B cell (primary cell): ENCODE measurements at regions not wholly inside any gene's neighbourhood (a gene's known extent, or its start where the extent isn't known, plus 50 kb on each side); places are given as distances from the start of the nearest gene placed in this dataset.
A peak's percentile ranks its signal among the peaks of the same experiment; 100 is the strongest.

ENCODE experiments used
- ATAC-seq: fragments of 200-7000 bp; cut with Tn5 transposase; one replicate; pipeline ENCODE4 v1.10.0; 2021; ENCODE audit warnings: low read depth, mild to moderate bottlenecking, moderate number of reproducible peaks, moderate library complexity
- CTCF ChIA-PET: fragments of 350-600 bp; sonication (Branson Sonifier 250); formaldehyde crosslinking; loops from one replicate; lab custom pipeline; 2021; ENCODE audit warnings: antibody characterized with exemption, inconsistent platforms; lab: Charles Lee
- POLR2A ChIA-PET: fragments of 350-600 bp; sonication (Branson Sonifier 250); formaldehyde crosslinking; loops from one replicate; lab custom pipeline; 2021; ENCODE audit warnings: antibody characterized with exemption; lab: Charles Lee
- DNase-seq: peaks from one replicate; pipeline ENCODE4 v3.0.0; 2013
- H2AFZ ChIP-seq: 2 replicates; pipeline ENCODE4 v1.6.1; 2012; ENCODE audit warnings: mild to moderate bottlenecking, low read depth, low read length; ENCODE audit not compliant: insufficient read depth, poor library complexity, severe bottlenecking
- H3K27ac ChIP-seq, 2 donors: 1 replicate in 1 of 2; 2 replicates in 1 of 2; pipeline ENCODE4 v1.5.1; 2012 to 2013; ENCODE audit warnings: low read length in 2 of 2, mild to moderate bottlenecking in 2 of 2, moderate library complexity in 1 of 2
- H3K27me3 ChIP-seq, 4 experiments: fragments of 200-600 bp in 1 of 4; sonication (generic) in 1 of 4; replicated peaks in 1 of 4; 1 replicate in 2 of 4; 2 replicates in 2 of 4; pipeline versions ENCODE4 v1.6.1 to v1.7.0; 2013 to 2016; ENCODE audit warnings: low read length in 3 of 4, mild to moderate bottlenecking in 2 of 4, mixed read lengths in 1 of 4, moderate library complexity in 1 of 4; ENCODE audit not compliant: insufficient read depth in 4 of 4, control insufficient read depth in 3 of 4; ENCODE audit errors: control extremely low read depth in 1 of 4
- H3K36me3 ChIP-seq, 2 experiments: replicated peaks in 1 of 2; 1 replicate in 1 of 2; 2 replicates in 1 of 2; pipeline versions ENCODE4 v1.6.1 to v1.7.1; 2013; ENCODE audit warnings: low read length in 1 of 2; ENCODE audit not compliant: insufficient read depth in 2 of 2, control insufficient read depth in 1 of 2; ENCODE audit errors: control extremely low read depth in 1 of 2, extremely low read depth in 1 of 2
- H3K4me1 ChIP-seq, 2 donors: fragments of 200-600 bp in 1 of 2; sonication (generic) in 1 of 2; 1 replicate in 1 of 2; 2 replicates in 1 of 2; pipeline versions ENCODE4 v1.5.1 to v1.6.1; 2013 to 2017; ENCODE audit warnings: low read length in 2 of 2; ENCODE audit not compliant: control insufficient read depth in 2 of 2, insufficient read depth in 2 of 2
- H3K4me2 ChIP-seq: replicated peaks from 2 replicates; pipeline ENCODE3; 2012; ENCODE audit warnings: mild to moderate bottlenecking, low read depth, low read length; ENCODE audit not compliant: poor library complexity, severe bottlenecking
- H3K4me3 ChIP-seq, 5 experiments: fragments of 200-600 bp in 1 of 5; sonication (generic) in 1 of 5; 1 replicate in 3 of 5; 2 replicates in 2 of 5; pipeline versions ENCODE4 v1.5.1 to v1.7.0; 2011 to 2016; ENCODE audit warnings: low read length in 4 of 5, mild to moderate bottlenecking in 4 of 5, low read depth in 2 of 5, control low read depth in 1 of 5, moderate library complexity in 1 of 5; ENCODE audit not compliant: insufficient read depth in 1 of 5; ENCODE audit errors: control extremely low read depth in 1 of 5, extremely low read depth in 1 of 5
- H3K79me2 ChIP-seq: fragments of 200-600 bp; sonication (generic); one replicate; pipeline ENCODE4 v1.6.0; 2016; ENCODE audit warnings: low read length; ENCODE audit not compliant: control insufficient read depth, insufficient read depth
- H3K9ac ChIP-seq: fragments of 200-600 bp; sonication (generic); 2 replicates; pipeline ENCODE4 v1.6.1; 2017; ENCODE audit warnings: mild to moderate bottlenecking, low read length, moderate library complexity
- H3K9me3 ChIP-seq, 3 donors: one replicate each; pipeline versions ENCODE4 v1.6.1 to v1.7.1; 2013; ENCODE audit warnings: low read length in 2 of 3; ENCODE audit not compliant: control insufficient read depth in 2 of 3, insufficient read depth in 1 of 3; ENCODE audit errors: control extremely low read depth in 1 of 3
- H4K20me1 ChIP-seq: 2 replicates; pipeline ENCODE4 v1.6.0; 2012; ENCODE audit warnings: mild to moderate bottlenecking, low read length; ENCODE audit not compliant: insufficient read depth, control insufficient read depth, poor library complexity, severe bottlenecking
- H3K27ac Mint-ChIP-seq: one replicate; pipeline ENCODE4 v1.8.0; 2021; ENCODE audit warnings: mixed read lengths
- H3K27me3 Mint-ChIP-seq: one replicate; pipeline ENCODE4 v1.8.0; 2021; ENCODE audit warnings: mixed read lengths
- H3K4me1 Mint-ChIP-seq: one replicate; pipeline ENCODE4 v1.8.0; 2021; ENCODE audit warnings: mixed read lengths
- H3K4me3 Mint-ChIP-seq: one replicate; pipeline ENCODE4 v1.8.0; 2021; ENCODE audit warnings: mixed read lengths
- H3K9me3 Mint-ChIP-seq: one replicate; pipeline ENCODE4 v1.8.0; 2022; ENCODE audit warnings: mixed read lengths; ENCODE audit not compliant: insufficient read depth
- EZH2 ChIP-seq: IDR thresholded peaks from 2 replicates; pipeline ENCODE4 v1.6.1; 2012; ENCODE audit warnings: borderline replicate concordance, low read depth, mild to moderate bottlenecking, moderate library complexity, low read length; ENCODE audit not compliant: insufficient read depth, poor library complexity, severe bottlenecking
- WGBS: methylation state at CpG from one replicate; pipeline ENCODE4 v1.1.5; 2013; ENCODE audit warnings: missing lambda C conversion rate; ENCODE audit not compliant: insufficient coverage; 5-methylcytosine and 5-hydroxymethylcytosine counted together
- intact Hi-C: fragments of 100-400 bp; cut with micrococcal nuclease; formaldehyde crosslinking; loops from one replicate; pipeline ENCODE4 v1.10.0; 2022
- TF ChIP-seq, protein P1 (sequence below): fragments of 200-600 bp; IDR thresholded peaks from one replicate; pipeline ENCODE4 v1.8.0; 2022; ENCODE audit warnings: antibody characterized with exemption, mild to moderate bottlenecking

DNA sequence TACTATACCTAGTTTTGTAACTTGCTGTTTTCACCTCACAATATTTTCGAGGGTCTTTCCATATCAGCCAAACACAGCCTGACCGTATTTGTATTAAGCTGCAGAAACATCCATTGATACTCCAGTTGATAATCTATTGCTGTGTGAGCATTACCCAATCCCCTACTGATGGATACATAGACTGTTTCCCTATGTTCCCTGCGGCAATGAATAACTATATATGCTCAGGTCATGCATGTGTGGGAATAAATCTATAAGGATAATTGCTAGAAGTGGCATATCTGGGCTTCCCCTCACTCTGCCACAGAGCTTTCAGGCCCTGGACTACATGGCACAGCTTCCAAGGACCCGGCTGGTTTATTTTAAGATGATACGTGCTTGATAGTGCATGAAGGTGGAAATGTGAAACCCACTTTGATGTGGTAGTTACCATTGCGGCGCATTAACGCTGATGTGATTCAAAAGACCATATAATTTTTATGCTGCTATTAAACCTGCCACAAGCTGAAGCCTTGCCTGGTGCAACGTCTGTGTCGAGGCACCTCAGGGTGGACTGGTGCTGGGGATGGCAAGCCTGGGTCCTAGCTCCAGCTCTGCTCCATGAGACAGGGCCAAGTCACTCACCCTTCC lies 81.4 kb upstream of the KCNK12 start:
- ChIA-PET CTCF (interaction anchor here (1.2 to 2.9 kb wide), 3 partner anchors 13 to 215 kb away, joined by 3 to 8 read pairs (median 4); no protein-coding TSS in a partner anchor), POLR2A (no interaction called here)
- WGBS, result 30% methylated on average over 6 of the region's 10 CpGs
- Histone ChIP-seq H3K4me1 (peaks cover 26 to 32% of the 10 kb centered on the region in 2 donors), H3K4me2 (no peak overlapping the region), H3K9ac (no peak overlapping the region), H3K4me3 (no peak overlapping the region), H3K9me3 (no peaks in the 10 kb centered on the region), H3K36me3 (no peaks in the 10 kb centered on the region), H3K79me2 (no peaks in the 10 kb centered on the region), H3K27me3 (no peaks in the 10 kb centered on the region), H4K20me1 (no peaks in the 10 kb centered on the region), H2AFZ (peak overlapping the region; percentile 9), H3K27ac (no peak overlapping the region)
- no peaks in the 10 kb centered on the region for H3K27me3 Mint-ChIP-seq
- intact Hi-C loops, result no loop called here
- DNase-seq, result no peak
- no peak overlapping the region for H3K4me3 Mint-ChIP-seq
- H3K4me1 Mint-ChIP-seq, result peaks cover 38% of the 10 kb centered on the region
- TF ChIP-seq EZH2, result no peak
- TF ChIP-seq, protein P1, sequence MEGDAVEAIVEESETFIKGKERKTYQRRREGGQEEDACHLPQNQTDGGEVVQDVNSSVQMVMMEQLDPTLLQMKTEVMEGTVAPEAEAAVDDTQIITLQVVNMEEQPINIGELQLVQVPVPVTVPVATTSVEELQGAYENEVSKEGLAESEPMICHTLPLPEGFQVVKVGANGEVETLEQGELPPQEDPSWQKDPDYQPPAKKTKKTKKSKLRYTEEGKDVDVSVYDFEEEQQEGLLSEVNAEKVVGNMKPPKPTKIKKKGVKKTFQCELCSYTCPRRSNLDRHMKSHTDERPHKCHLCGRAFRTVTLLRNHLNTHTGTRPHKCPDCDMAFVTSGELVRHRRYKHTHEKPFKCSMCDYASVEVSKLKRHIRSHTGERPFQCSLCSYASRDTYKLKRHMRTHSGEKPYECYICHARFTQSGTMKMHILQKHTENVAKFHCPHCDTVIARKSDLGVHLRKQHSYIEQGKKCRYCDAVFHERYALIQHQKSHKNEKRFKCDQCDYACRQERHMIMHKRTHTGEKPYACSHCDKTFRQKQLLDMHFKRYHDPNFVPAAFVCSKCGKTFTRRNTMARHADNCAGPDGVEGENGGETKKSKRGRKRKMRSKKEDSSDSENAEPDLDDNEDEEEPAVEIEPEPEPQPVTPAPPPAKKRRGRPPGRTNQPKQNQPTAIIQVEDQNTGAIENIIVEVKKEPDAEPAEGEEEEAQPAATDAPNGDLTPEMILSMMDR, result no peak
- H3K27ac Mint-ChIP-seq, result no peak overlapping the region
- no peak for ATAC-seq
- H3K9me3 Mint-ChIP-seq, result no peaks in the 10 kb centered on the region

DNA sequence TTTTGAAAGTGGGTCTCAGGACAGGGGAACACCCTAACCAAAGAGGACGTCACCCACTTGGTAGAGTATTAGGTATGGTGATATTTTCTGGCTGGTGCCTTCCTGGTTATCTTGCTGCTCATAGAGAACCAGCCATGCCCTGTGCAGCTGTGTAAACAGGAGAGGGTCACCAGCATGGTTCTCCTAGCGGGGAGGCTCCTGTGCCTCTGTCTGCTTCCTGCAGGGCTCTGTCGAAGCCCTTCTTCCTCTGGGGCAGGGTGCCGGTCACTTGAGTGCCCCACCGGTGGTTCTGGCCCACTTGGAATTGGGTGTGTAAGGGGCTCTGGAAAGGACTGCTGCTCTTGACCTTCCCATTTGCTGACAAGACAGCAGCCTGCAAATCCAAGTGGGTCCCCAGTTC lies 80.5 kb upstream of the KCNK12 start:
- CTCF ChIA-PET, result interaction anchor here (2.9 kb wide), 1 partner anchor 116 kb away, joined by 8 read pairs; no protein-coding TSS in a partner anchor

More for the DNA sequence above, 80.5 kb upstream of the KCNK12 start:
- H3K9ac ChIP-seq, result no peak overlapping the region
- H3K27ac Mint-ChIP-seq, result no peak overlapping the region
- no peak overlapping the region for H3K4me2 ChIP-seq
- no peak for TF ChIP-seq EZH2
- TF ChIP-seq, protein P1, result no peak
- H3K27ac ChIP-seq, result no peak overlapping the region
- no peak for DNase-seq
- no peak overlapping the region for H3K4me3 Mint-ChIP-seq
- WGBS, result 90% methylated on average over 5 of the region's 5 CpGs
- no peak for ATAC-seq
- H2AFZ ChIP-seq, result no peak overlapping the region
- H3K4me1 ChIP-seq, result peaks cover 26 to 29% of the 10 kb centered on the region in 2 donors
- no peaks in the 10 kb centered on the region for H3K36me3 ChIP-seq
- H3K27me3 ChIP-seq, result no peaks in the 10 kb centered on the region
- H3K9me3 ChIP-seq, result no peaks in the 10 kb centered on the region
- H3K9me3 Mint-ChIP-seq, result no peaks in the 10 kb centered on the region
- POLR2A ChIA-PET, result no interaction called here
- H3K79me2 ChIP-seq, result no peaks in the 10 kb centered on the region
- no peaks in the 10 kb centered on the region for H4K20me1 ChIP-seq
- intact Hi-C loops, result no loop called here
- H3K4me1 Mint-ChIP-seq, result peaks cover 31% of the 10 kb centered on the region
- H3K4me3 ChIP-seq, result no peak overlapping the region
- H3K27me3 Mint-ChIP-seq, result no peaks in the 10 kb centered on the region
